GM12878 (cell line): ENCODE measurements at regions not wholly inside any gene's neighbourhood (a gene's known extent, or its start where the extent isn't known, plus 50 kb on each side); places are given as distances from the start of the nearest gene placed in this dataset.

Experiments
- ATAC-seq: fragments of 200-7000 bp; cut with Tn5 transposase; 3 replicates; pipeline ENCODE4 v1.9.1; 2020; ENCODE audit warnings: mild to moderate bottlenecking, moderate library complexity
- BruUV-seq: library from RNA; stranded (reverse); fragments of 400-500 nt; replicated peaks from 2 replicates; lab custom pipeline; 2021; lab: Mats Ljungman, UMichigan
- CTCF ChIA-PET: fragments of 300-600 bp; sonication (Branson Sonifier 250); formaldehyde crosslinking; extraction: SDS; loops from one replicate; lab custom pipeline; 2021; ENCODE audit warnings: inconsistent platforms; lab: Yijun Ruan, JAX
- POLR2A ChIA-PET: fragments of 350-600 bp; formaldehyde crosslinking; extraction: SDS; loops from one replicate; lab custom pipeline; 2021; ENCODE audit warnings: inconsistent platforms; lab: Charles Lee
- RAD21 ChIA-PET: fragments of 300-600 bp; sonication (Branson Sonifier 250); formaldehyde crosslinking; loops from one replicate; lab custom pipeline; 2023; ENCODE audit warnings: antibody characterized with exemption; ENCODE audit not compliant: unreplicated experiment; lab: Charles Lee
- SMC1A ChIA-PET: fragments of 300-600 bp; sonication (Branson Sonifier 250); formaldehyde crosslinking; loops from one replicate; lab custom pipeline; 2023; ENCODE audit not compliant: unreplicated experiment, uncharacterized antibody; lab: Charles Lee
- DNase-seq: peaks from one replicate; pipeline ENCODE4 v3.0.0-alpha.2; 2011; ENCODE audit warnings: low read depth, low spot score
- FAIRE-seq: peaks from 3 replicates; lab custom pipeline; 2011; peaks lifted over from hg19 to GRCh38; lab: Jason Lieb, UNC
- H2AFZ ChIP-seq: 2 replicates; pipeline ENCODE4 v1.6.0; 2011; ENCODE audit warnings: low read depth, low read length, control low read depth; ENCODE audit not compliant: control insufficient read depth
- H3K27ac ChIP-seq: 2 replicates; pipeline ENCODE4 v1.5.1; 2011; ENCODE audit warnings: control low read depth; ENCODE audit not compliant: control insufficient read depth, insufficient read depth
- H3K27me3 ChIP-seq, 2 experiments: replicated peaks in 1 of 2; 2 replicates each; pipeline versions ENCODE4 v1.6.0 to v1.6.1; 2011; ENCODE audit warnings: low read length in 1 of 2; ENCODE audit not compliant: control insufficient read depth in 2 of 2, insufficient read depth in 2 of 2
- H3K36me3 ChIP-seq, 2 experiments: 2 replicates each; pipeline ENCODE4 v1.5.1; 2011; ENCODE audit warnings: low read length in 1 of 2; ENCODE audit not compliant: control insufficient read depth in 2 of 2, insufficient read depth in 2 of 2
- H3K4me1 ChIP-seq: 2 replicates; pipeline ENCODE4 v1.6.1; 2011; ENCODE audit warnings: mild to moderate bottlenecking, low read length, moderate library complexity, mixed read lengths; ENCODE audit not compliant: control insufficient read depth, insufficient read depth
- H3K4me2 ChIP-seq: 2 replicates; pipeline ENCODE4 v1.6.0; 2011; ENCODE audit warnings: control low read depth; ENCODE audit not compliant: control insufficient read depth, insufficient read depth
- H3K4me3 ChIP-seq: fragments of 200-600 bp; sonication (generic); 2 replicates; pipeline ENCODE4 v1.5.1; 2016
- H3K79me2 ChIP-seq: 2 replicates; pipeline ENCODE4 v1.6.0; 2011; ENCODE audit warnings: low read length; ENCODE audit not compliant: control insufficient read depth, insufficient read depth
- H3K9ac ChIP-seq: 2 replicates; pipeline ENCODE4 v1.8.0; 2011; ENCODE audit warnings: low read length, control low read depth, mixed read lengths; ENCODE audit not compliant: control insufficient read depth, insufficient read depth
- H3K9me3 ChIP-seq: replicated peaks from 3 replicates; pipeline ENCODE4 v1.5.1; 2011; ENCODE audit warnings: mild to moderate bottlenecking, low read length; ENCODE audit not compliant: control insufficient read depth, insufficient read depth
- H4K20me1 ChIP-seq: 2 replicates; pipeline ENCODE4 v1.6.0; 2011; ENCODE audit not compliant: control insufficient read depth, insufficient read depth
- BHLHE40 ChIP-seq, 2 experiments: fragments of 450-650 bp in 1 of 2; IDR thresholded peaks; 2 replicates each; pipeline ENCODE4 v1.6.1; 2011 to 2017; ENCODE audit warnings: low read depth in 2 of 2, borderline replicate concordance in 1 of 2, improper control_type of control experiment in 1 of 2, low read length in 1 of 2, mild to moderate bottlenecking in 1 of 2
- CBFB ChIP-seq: IDR thresholded peaks from 2 replicates; pipeline ENCODE4 v1.6.1; 2016; ENCODE audit warnings: antibody characterized with exemption, low read depth
- NRF1 ChIP-seq: conservative IDR thresholded peaks from 2 replicates; pipeline ENCODE4 v1.6.1; 2011; ENCODE audit warnings: mild to moderate bottlenecking, low read depth, low read length, improper control_type of control experiment
- SMAD1 ChIP-seq: fragments of 450-650 bp; IDR thresholded peaks from 2 replicates; pipeline ENCODE4 v1.6.1; 2018; ENCODE audit warnings: mild to moderate bottlenecking, low read depth; ENCODE audit not compliant: partially characterized antibody
- TCF12 ChIP-seq: IDR thresholded peaks from 2 replicates; pipeline ENCODE4 v1.6.1; 2011; ENCODE audit warnings: low read depth, mild to moderate bottlenecking, low read length
- WGBS: methylation state at CpG from one replicate; pipeline ENCODE4 v1.1.6; 2016; ENCODE audit warnings: low lambda C conversion rate; ENCODE audit not compliant: insufficient replicate concordance, insufficient coverage; ENCODE audit errors: missing lambda C conversion rate; 5-methylcytosine and 5-hydroxymethylcytosine counted together
- in situ Hi-C: fragments of 300-500 bp; cut with MboI; formaldehyde crosslinking; loops from 9 replicates; pipeline ENCODE4 v1.14.3; 2018; ENCODE audit warnings: mixed read lengths
- intact Hi-C: fragments of 100-400 bp; cut with micrococcal nuclease; formaldehyde crosslinking; loops from one replicate; pipeline ENCODE4 v1.14.2; 2022; ENCODE audit not compliant: unreplicated experiment
- TF ChIP-seq, protein P1 (sequence below), 3 experiments: IDR thresholded peaks in 2 of 3; conservative IDR thresholded peaks in 1 of 3; 2 replicates each; pipeline ENCODE4 v1.5.1; 2011; ENCODE audit warnings: low read depth in 3 of 3, low read length in 3 of 3, mild to moderate bottlenecking in 3 of 3, control low read depth in 2 of 3, moderate library complexity in 2 of 3, inconsistent platforms in 1 of 3, mixed read lengths in 1 of 3; ENCODE audit not compliant: control insufficient read depth in 2 of 3, insufficient read depth in 1 of 3; ENCODE audit errors: extremely low read depth in 1 of 3

DNA sequence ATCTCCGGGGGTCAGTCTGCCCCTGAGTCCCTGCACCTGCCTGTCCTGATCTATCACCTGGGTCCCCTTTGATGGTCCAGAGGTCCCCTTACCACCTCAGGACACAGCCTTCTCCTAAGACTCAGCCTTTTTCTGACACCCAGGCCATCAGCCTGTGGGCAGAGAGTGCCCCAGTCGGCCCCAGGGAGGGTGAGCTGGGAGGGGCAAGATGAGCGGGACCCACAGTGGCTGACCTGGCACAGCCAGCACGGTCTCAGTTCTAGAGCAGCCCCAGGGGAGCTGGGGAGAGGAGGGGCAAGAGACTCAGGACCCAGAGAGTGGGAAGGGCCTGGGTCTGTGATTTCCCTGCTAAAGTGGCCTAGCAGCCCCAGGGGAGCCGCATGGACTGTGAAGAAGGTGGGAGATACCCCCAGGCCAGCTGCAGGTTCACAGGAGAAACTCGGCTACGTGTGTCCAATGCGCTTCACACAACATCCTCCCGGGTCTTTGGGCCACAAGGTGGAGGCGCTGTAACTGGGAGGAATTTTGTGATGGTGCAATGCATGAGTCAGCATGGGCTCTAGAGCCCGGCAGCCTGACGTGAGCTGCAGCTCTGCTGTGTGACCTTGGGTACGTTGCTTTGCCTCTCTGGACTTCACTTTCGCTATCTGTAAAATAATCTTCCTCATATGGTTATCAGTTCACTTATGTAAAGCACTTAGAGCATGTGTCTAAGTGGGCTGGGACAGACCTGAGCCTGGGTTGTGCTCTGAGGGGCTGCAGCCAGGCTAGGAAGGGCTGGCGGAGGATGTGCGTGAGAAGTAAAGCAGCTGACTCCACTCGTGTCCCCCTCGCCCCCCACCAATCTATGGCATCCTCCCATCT lies 67.2 kb upstream of the LHX1 start:
- CTCF ChIA-PET = no interaction called here
- RAD21 ChIA-PET = no interaction called here
- H3K4me2 ChIP-seq = no peak overlapping the region
- no peaks in the 10 kb centered on the region; a peak in 1 of 4 replicates for H3K27me3 ChIP-seq
- POLR2A ChIA-PET = no interaction called here
- in situ Hi-C loops = no loop called here
- WGBS = 36% methylated on average over 16 of the region's 18 CpGs
- intact Hi-C loops = no loop called here
- ATAC-seq = no peak
- DNase-seq = no peak
- TF ChIP-seq CBFB = no peak
- TF ChIP-seq SMAD1 = no peak
- TF ChIP-seq BHLHE40 (IDR thresholded peaks at IDR 0.05; ENCODE audit: borderline replicate concordance in 1 of 2, low read depth in 2 of 2, low read length in 1 of 2) = no peak
- TF ChIP-seq TCF12 = no peak
- TF ChIP-seq, protein P1, sequence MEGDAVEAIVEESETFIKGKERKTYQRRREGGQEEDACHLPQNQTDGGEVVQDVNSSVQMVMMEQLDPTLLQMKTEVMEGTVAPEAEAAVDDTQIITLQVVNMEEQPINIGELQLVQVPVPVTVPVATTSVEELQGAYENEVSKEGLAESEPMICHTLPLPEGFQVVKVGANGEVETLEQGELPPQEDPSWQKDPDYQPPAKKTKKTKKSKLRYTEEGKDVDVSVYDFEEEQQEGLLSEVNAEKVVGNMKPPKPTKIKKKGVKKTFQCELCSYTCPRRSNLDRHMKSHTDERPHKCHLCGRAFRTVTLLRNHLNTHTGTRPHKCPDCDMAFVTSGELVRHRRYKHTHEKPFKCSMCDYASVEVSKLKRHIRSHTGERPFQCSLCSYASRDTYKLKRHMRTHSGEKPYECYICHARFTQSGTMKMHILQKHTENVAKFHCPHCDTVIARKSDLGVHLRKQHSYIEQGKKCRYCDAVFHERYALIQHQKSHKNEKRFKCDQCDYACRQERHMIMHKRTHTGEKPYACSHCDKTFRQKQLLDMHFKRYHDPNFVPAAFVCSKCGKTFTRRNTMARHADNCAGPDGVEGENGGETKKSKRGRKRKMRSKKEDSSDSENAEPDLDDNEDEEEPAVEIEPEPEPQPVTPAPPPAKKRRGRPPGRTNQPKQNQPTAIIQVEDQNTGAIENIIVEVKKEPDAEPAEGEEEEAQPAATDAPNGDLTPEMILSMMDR (IDR thresholded peaks at IDR 0.05 in 2 of 3, conservative IDR thresholded peaks at IDR 0.05 in 1 of 3; ENCODE audit: control insufficient read depth in 2 of 3, extremely low read depth in 1 of 3, insufficient read depth in 1 of 3, low read depth in 3 of 3, low read length in 3 of 3) = no peak
- TF ChIP-seq NRF1 = no peak
- no peak overlapping the region for H3K4me3 ChIP-seq
- SMC1A ChIA-PET = no interaction called here
- BruUV-seq = no TSS peak
- no peak overlapping the region for H3K9ac ChIP-seq
- no peaks in the 10 kb centered on the region for H4K20me1 ChIP-seq
- no peak overlapping the region for H3K27ac ChIP-seq
- no peak for FAIRE-seq
- no peak overlapping the region for H2AFZ ChIP-seq
- H3K36me3 ChIP-seq = no peaks in the 10 kb centered on the region
- H3K79me2 ChIP-seq = no peaks in the 10 kb centered on the region
- H3K4me1 ChIP-seq = no peaks in the 10 kb centered on the region
- no peaks in the 10 kb centered on the region for H3K9me3 ChIP-seq
